MM.1S (cell line): ENCODE measurements at regions not wholly inside any gene's neighbourhood (a gene's known extent, or its start where the extent isn't known, plus 50 kb on each side); places are given as distances from the start of the nearest gene placed in this dataset.

ENCODE experiments used
- DNase-seq: peaks from one replicate; pipeline ENCODE4 v3.0.0-alpha.2; 2015
- H2AFZ ChIP-seq: fragments of 300-600 bp; sonication (generic); 2 replicates; pipeline ENCODE4 v1.6.0; 2016; ENCODE audit warnings: antibody characterized with exemption, low read length
- H3F3A ChIP-seq: fragments of 300-600 bp; sonication (generic); 2 replicates; pipeline ENCODE4 v1.6.1; 2016; ENCODE audit warnings: mild to moderate bottlenecking, antibody characterized with exemption, low read length, moderate library complexity, mixed read lengths; ENCODE audit not compliant: insufficient read depth
- H3K27ac ChIP-seq: fragments of 300-600 bp; sonication (generic); 2 replicates; pipeline ENCODE4 v1.5.1; 2016; ENCODE audit warnings: mild to moderate bottlenecking, low read length
- H3K27me3 ChIP-seq: fragments of 300-600 bp; sonication (generic); replicated peaks from 2 replicates; pipeline ENCODE4 v1.6.0; 2016; ENCODE audit warnings: low read length; ENCODE audit not compliant: insufficient read depth
- H3K36me3 ChIP-seq: fragments of 300-600 bp; sonication (generic); replicated peaks from 2 replicates; pipeline ENCODE4 v1.6.1; 2016; ENCODE audit warnings: mild to moderate bottlenecking, low read length, mixed read lengths; ENCODE audit not compliant: insufficient read depth
- H3K4me1 ChIP-seq: fragments of 300-600 bp; sonication (generic); 2 replicates; pipeline ENCODE4 v1.6.1; 2016; ENCODE audit warnings: low read length, mixed read lengths
- H3K4me2 ChIP-seq: fragments of 300-600 bp; sonication (generic); 2 replicates; pipeline ENCODE4 v1.6.0; 2016; ENCODE audit warnings: low read depth, low read length
- H3K4me3 ChIP-seq: fragments of 300-600 bp; sonication (generic); 2 replicates; pipeline ENCODE4 v1.5.1; 2016; ENCODE audit warnings: low read length, mixed read lengths
- H3K79me2 ChIP-seq: fragments of 300-600 bp; sonication (generic); 2 replicates; pipeline ENCODE4 v1.6.1; 2016; ENCODE audit warnings: mixed run types, low read length, mixed read lengths
- H3K9ac ChIP-seq: fragments of 300-600 bp; sonication (generic); 2 replicates; pipeline ENCODE4 v1.6.1; 2016; ENCODE audit warnings: low read length, mixed read lengths
- H3K9me2 ChIP-seq: fragments of 300-600 bp; sonication (generic); replicated peaks from 2 replicates; pipeline ENCODE4 v1.6.1; 2016; ENCODE audit warnings: mild to moderate bottlenecking, low read length, mixed read lengths; ENCODE audit not compliant: insufficient read depth
- H3K9me3 ChIP-seq: fragments of 300-600 bp; sonication (generic); replicated peaks from 2 replicates; pipeline ENCODE4 v1.6.1; 2016; ENCODE audit warnings: mild to moderate bottlenecking, low read length, mixed read lengths; ENCODE audit not compliant: insufficient read depth
- H4K20me1 ChIP-seq: fragments of 300-600 bp; sonication (generic); 2 replicates; pipeline ENCODE4 v1.6.1; 2016; ENCODE audit warnings: mild to moderate bottlenecking, low read length, moderate library complexity, mixed read lengths; ENCODE audit not compliant: insufficient read depth
- EZH2 ChIP-seq: fragments of 300-600 bp; sonication (generic); optimal IDR thresholded peaks from 2 replicates; pipeline ENCODE3; 2017; ENCODE audit warnings: low read depth, mild to moderate bottlenecking, antibody characterized with exemption, low read length, mixed read lengths
- EZH2phosphoT487 ChIP-seq: fragments of 300-600 bp; sonication (generic); IDR thresholded peaks from 2 replicates; pipeline ENCODE4 v1.6.1; 2018; ENCODE audit warnings: antibody characterized with exemption, low read length
- TF ChIP-seq, protein P1 (sequence below): fragments of 300-600 bp; sonication (generic); IDR thresholded peaks from 2 replicates; pipeline ENCODE4 v1.5.1; 2016; ENCODE audit warnings: antibody characterized with exemption, low read length, mixed read lengths

DNA sequence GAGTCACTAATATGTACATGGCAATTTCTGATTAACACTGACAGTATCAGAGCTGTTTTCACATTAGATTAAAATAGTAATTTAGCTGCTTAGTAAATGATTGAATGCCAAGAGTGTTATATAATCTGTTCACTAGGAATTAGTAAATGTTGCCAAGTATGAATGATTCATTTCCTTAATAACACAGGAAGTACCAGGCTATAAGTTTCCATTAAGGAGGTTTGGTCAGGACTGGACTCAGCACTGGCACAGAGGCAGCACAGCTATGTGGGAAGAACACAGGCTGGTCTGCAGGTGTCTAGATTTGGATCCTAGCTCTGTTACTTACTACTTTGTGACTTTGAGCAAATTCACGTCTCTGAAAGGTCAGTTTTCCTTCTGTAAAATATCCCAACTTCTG is 97.2 kb downstream of the TDRD15 start:
- Histone ChIP-seq H3K4me3 (no peak overlapping the region), H3F3A (no peaks in the 10 kb centered on the region), H3K4me1 (no peaks in the 10 kb centered on the region), H3K27me3 (no peaks in the 10 kb centered on the region), H3K36me3 (no peaks in the 10 kb centered on the region), H4K20me1 (no peaks in the 10 kb centered on the region), H3K9me2 (no peaks in the 10 kb centered on the region), H3K27ac (no peak overlapping the region), H2AFZ (no peak overlapping the region), H3K9ac (no peak overlapping the region), H3K9me3 (no peaks in the 10 kb centered on the region), H3K79me2 (no peaks in the 10 kb centered on the region), H3K4me2 (no peak overlapping the region)
- no peak for DNase-seq
- TF ChIP-seq, protein P1, sequence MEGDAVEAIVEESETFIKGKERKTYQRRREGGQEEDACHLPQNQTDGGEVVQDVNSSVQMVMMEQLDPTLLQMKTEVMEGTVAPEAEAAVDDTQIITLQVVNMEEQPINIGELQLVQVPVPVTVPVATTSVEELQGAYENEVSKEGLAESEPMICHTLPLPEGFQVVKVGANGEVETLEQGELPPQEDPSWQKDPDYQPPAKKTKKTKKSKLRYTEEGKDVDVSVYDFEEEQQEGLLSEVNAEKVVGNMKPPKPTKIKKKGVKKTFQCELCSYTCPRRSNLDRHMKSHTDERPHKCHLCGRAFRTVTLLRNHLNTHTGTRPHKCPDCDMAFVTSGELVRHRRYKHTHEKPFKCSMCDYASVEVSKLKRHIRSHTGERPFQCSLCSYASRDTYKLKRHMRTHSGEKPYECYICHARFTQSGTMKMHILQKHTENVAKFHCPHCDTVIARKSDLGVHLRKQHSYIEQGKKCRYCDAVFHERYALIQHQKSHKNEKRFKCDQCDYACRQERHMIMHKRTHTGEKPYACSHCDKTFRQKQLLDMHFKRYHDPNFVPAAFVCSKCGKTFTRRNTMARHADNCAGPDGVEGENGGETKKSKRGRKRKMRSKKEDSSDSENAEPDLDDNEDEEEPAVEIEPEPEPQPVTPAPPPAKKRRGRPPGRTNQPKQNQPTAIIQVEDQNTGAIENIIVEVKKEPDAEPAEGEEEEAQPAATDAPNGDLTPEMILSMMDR, result no peak
- TF ChIP-seq EZH2 (no peak), EZH2phosphoT487 (no peak)

DNA sequence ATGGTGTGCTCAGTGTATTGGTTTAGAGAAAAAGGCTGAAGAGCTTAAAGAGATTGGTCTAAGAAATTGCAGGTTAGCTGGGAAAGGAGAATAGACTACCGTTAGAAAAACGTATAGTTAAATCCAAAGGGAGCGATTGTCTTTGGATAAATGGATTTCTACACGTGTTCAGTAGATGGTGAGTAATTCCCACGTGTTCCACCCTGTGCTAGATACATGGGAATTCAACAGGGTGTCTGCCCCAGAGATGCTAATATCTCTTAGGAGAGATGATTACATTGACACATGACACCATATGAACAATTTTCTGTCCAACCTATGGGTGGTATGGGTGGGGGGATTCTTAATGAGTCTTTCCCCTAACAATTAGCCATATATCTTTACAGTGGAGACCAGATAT is 99.8 kb downstream of the TDRD15 start:
- no peak for TF ChIP-seq EZH2phosphoT487
- TF ChIP-seq, protein P1, result no peak
- TF ChIP-seq EZH2, result no peak
- no peaks in the 10 kb centered on the region for H3K79me2 ChIP-seq

DNA sequence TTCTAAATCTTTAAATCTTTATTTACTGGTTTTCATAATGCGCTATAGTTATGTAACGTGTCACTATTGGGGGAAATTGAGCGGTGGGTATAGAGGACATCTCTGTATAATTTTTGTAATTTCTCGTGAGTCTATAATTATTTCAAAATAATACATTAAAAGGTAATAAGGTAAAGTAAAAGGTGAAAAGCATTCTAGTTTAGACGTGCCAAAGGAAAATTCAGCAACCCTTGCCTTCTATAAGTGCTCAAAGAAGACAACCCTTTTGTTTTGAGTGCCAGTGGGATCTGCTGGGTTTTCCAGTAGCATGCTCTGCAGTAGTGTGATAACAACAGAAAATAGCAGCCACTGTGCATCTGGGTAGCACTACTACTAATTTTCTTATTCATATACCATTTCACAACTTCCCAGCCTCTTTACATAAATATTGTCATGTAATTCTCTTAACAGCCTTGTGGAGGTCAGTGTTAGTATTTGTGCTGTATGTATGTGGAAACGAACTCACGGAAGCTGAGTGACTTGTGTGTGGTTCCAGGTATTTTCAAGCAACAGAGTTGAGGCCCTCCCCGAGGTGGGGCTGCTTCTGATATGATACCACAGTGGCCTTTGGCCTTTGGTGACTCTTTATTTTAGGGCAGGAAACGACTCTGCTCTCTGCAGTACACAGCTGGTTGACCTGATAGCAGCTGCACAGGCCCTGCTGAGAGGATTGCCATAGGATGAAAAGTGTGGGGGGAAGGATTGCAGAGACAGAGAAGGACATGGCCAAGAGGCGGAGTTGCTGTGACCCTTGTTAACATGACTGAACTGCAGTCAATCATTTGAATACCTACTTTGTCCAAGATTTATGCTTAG is 104.5 kb downstream of the TDRD15 start:
- H3K4me1 ChIP-seq, result no peaks in the 10 kb centered on the region
- H3K79me2 ChIP-seq, result no peaks in the 10 kb centered on the region
- no peak overlapping the region for H3K4me2 ChIP-seq
- H2AFZ ChIP-seq, result no peak overlapping the region
- H3K9ac ChIP-seq, result no peak overlapping the region
- no peaks in the 10 kb centered on the region for H3F3A ChIP-seq
- no peaks in the 10 kb centered on the region for H3K9me3 ChIP-seq
- DNase-seq, result no peak
- H3K4me3 ChIP-seq, result no peak overlapping the region
- H3K27ac ChIP-seq, result no peak overlapping the region
- no peak for TF ChIP-seq EZH2phosphoT487
- TF ChIP-seq, protein P1, result no peak
- no peak for TF ChIP-seq EZH2
- H3K27me3 ChIP-seq, result no peaks in the 10 kb centered on the region
- H3K9me2 ChIP-seq, result no peaks in the 10 kb centered on the region
- H4K20me1 ChIP-seq, result no peaks in the 10 kb centered on the region
- H3K36me3 ChIP-seq, result no peaks in the 10 kb centered on the region

More for the DNA sequence above, 99.8 kb downstream of the TDRD15 start:
- H3K9ac ChIP-seq, result no peak overlapping the region
- DNase-seq, result no peak
- no peaks in the 10 kb centered on the region for H3K4me1 ChIP-seq
- no peak overlapping the region for H3K4me2 ChIP-seq
- H3K9me2 ChIP-seq, result no peaks in the 10 kb centered on the region
- H3K9me3 ChIP-seq, result no peaks in the 10 kb centered on the region
- H3K4me3 ChIP-seq, result no peak overlapping the region
- no peaks in the 10 kb centered on the region for H3K27me3 ChIP-seq
- no peaks in the 10 kb centered on the region for H4K20me1 ChIP-seq
- H3K27ac ChIP-seq, result no peak overlapping the region
- no peak overlapping the region for H2AFZ ChIP-seq
- H3F3A ChIP-seq, result no peaks in the 10 kb centered on the region
- H3K36me3 ChIP-seq, result no peaks in the 10 kb centered on the region
